Activated T-cell treated with anti-CD3 and anti-CD28 coated beads for 4 hours (primary cell): ENCODE measurements at regions not wholly inside any gene's neighbourhood (a gene's known extent, or its start where the extent isn't known, plus 50 kb on each side); places are given as distances from the start of the nearest gene placed in this dataset.
"Not testable (repeated sequence)": the region's sequence is repeated elsewhere in the genome, so short reads cannot be mapped to it uniquely, and the experiment has no call there.

Source experiments
- DNase-seq: peaks from one replicate; pipeline ENCODE4 v3.0.0-alpha.2; 2020

DNA sequence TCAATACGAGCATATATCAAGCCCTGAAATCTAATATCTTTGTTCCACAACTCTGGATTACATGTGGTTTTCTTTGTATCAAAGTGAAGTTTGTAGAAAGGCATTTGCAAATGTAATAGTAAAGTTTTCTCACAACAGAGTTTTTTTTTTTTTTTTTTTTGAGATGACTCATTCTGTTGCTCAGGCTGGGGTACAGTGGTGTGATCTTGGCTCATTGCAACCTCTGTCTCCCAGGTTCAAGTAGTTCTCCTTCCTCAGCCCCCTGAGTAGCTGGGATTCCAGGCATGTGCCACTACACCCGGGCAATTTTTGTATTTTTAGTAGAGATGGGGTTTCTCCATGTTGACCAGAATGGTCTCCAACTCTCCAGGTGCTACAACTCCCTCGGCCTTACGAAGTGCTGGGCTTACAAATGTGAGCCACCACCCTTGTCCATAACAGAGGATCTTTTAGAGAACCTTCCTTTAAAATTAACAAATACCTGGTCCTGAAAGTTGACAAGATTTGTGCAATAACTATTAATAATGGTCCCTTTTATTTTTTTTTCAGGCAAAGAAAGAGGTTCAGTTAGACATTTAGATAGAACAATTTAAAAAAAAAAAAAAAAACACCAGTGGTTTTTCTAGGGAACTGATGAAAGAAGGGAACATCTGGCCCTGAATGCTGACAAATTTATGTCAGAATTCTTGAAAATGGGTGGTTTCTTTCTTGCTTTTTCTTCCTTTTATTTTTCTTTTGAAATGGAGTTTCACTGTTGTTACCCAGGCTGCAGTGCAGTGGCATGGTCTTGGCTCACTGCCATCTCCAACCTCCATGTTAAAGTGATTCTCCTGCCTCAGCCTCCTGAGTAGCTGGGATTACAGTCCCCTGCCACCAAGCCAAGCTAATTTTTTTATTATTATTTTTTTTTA is 278.5 kb downstream of the RPS4Y2 start:
- no peak for DNase-seq

DNA sequence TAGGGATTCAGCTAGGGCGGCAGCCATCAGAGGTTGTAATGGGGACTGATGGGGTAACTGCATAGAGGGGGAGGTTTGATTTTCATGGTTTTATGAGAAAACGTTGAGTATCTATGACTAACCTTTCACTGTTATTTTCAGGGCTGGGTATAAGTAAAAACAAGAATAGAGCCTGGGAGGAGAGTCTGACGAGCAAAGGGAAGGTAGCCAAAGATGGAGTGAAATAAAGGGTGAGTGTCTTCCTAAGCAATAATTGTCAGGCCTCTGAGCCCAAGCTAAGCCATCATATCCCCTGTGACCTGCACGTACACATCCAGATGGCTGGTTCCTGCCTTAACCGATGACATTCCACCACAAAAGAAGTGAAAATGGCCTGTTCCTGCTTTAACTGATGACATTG is 281.5 kb downstream of the RPS4Y2 start:
- not testable (repeated sequence) for DNase-seq

DNA sequence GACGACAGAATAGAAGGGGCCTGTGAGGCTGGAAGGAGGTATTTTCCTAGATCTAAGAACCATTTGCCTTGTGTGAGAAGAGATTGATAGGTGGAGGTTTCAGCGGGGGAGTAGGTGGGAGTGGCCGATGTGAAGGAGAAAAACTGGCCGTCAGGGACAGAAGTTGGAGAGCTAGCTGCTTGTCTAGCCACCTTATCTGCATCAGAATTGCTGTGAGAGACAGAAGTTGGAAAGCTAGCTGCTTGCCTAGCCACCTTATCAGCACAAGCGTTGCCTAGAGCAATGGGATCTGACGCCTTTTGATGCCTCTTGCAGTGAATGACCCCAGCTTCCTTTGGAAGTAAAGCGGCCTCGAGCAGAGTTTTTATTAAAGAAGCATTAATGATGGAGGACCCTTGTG is 283.9 kb downstream of the RPS4Y2 start:
- DNase-seq: no peak

DNA sequence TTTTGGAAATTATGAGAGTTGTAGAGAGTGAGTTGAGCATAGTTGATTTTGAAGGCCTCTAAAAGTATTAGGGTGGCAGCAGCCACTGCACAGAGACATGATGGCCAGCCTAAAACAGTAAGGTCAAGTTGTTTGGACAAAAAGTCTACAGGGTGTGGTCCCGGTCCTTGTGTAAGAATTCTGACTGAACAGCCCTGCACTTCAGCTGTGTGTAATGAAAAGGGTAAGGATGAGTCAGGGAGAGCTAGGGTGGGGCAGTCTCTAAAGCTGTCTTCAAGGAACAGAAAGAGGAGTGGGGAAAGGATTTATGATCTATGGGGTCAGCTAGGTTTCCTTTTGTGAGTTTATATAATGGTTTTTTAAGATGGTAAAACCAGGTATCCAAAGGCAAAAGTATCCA is 284.8 kb downstream of the RPS4Y2 start:
- not testable (repeated sequence) for DNase-seq

DNA sequence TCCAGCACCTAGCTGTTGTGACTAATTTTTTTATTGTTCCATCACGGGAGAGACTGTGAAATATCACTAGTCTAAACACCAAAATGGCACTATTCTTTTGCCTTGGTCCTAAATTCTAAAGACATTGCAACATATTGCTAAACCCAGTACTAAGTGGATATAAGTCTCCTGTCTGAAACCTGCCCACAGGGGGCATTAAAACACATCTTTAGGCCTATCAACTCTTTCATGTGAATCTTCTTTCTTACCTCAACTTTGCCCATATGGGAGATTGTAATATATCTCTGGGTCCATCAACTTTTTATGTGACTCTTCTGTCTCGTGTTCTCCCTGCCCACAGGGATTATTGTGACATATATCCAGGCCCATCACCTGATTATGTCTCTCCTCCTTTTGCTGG is 317.2 kb downstream of the RPS4Y2 start:
- no peak for DNase-seq

DNA sequence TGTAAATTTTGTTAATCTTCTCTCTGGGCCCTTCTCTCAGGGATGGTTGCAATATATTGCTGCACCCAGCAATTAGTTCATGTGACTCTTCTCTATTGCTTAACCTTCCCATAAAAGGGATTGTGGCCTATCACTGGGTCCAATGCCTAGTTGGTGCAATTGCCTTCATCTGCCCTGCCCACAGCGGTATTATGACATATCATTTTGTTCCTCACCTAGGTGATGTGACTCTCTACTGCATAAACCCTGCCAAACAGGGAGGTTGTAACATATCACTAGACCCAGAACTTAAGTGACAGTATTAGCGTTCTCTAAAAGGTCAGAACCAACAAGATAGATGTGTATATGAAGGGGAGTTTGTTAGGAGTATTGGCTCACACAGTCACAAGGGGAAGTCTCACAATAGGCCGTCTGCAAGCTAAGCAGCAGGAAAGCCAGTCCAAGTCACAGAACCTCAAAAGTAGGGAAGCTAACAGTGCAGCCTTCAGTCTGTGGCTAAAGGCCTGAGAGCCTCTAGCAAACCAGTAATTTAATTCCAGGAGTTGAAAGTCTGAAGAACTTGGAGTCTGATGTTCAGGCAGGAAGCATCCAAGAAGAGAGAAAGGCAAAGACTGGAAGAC is 317.8 kb downstream of the RPS4Y2 start:
- no peak for DNase-seq

DNA sequence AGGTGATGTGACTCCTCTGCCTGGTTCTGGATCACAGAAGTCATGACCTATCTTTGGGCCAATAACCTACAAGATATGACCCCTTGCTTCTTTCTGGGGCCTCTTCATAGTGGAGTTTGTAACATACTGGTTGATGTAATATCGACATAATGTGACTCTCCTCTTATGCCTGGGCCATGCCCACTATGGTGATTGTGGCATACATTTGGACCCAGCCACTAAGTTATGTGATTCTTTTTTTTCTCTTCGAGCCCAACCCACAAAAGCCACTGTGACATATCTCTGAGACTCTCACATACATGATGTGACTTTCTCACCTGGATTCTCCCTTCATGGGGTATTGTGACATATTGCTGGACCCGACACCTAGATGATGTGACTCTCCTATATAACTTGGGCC is 319.8 kb downstream of the RPS4Y2 start:
- DNase-seq: no peak

DNA sequence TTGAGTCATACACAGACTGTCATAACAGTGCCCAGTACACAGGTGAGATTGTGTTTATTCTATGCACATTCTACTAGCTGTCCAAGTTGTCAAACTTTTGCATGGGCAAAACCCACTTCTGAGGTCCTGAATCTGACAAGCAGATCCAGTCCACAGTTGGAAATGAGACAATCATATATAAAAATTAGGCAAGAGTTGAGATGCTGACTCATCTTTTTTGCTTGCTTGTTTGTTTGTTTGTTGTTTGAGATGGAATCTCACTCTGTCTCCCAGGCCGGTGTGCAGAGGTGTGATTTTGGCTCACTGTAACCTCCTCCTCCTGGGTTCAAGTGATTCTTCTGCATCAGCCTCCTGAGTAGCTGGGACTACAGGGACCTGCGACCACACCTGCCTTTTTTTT is 323.8 kb downstream of the RPS4Y2 start:
- no peak for DNase-seq

DNA sequence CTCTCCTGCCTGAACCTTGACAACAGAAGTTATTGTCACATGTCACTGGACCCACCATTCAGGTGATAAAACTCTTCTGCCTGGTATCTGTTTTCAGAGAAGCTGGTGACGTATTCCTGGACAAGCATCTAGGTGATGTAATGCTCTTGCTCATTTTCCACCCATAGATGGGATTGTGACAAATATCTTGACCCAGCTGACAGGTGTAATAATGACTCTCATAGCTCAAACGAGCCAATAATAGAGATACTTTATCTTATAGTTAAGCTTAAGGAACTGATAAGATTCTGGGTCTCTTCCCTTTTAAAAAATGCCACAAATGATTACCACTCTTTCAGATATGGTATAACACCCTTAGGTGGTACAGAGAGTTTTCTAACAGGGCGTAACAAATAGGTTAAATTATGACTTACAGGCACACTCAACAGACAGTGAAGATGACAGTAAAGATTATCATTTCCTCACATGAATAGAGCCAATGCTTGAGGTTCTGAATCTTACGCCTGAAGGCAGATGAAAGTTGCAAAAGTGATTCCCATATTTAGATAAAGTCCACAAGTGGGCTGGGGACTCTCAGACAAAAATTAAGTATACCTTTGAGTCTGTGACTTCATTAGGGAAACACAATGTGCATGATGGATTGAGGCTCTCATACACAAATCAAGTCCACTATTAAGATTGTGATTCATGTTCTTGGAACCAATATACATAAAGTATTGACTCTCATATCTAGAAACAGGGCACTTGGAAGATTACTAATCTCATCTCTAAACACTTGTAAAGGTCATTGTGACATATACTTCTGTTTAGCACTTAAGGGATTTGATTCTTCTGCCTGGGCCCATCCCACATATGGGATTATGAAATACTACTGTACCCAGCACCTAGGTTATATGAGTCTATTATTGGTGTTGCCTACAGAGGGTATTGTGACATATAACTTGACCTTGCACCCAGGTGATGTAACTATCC is 326.0 kb downstream of the RPS4Y2 start:
- no peak for DNase-seq

DNA sequence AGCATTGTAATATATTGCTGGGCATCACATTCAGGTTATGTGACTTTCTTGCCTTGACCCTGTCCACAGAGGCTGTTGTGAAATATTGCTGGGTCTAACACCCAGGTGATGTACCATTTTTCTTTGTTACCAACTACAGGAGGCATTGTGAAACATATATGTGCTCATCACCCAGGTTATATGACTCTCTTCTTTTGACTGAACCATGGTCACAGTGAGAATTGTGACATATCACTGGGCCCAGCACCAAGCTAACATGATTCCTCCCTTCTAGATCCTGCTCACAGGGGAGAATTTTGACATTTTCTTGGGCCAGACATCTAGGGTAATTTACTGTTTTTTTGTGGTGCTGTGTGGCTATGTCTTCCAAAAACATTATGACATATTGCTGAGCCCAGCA is 326.7 kb downstream of the RPS4Y2 start:
- DNase-seq: no peak

DNA sequence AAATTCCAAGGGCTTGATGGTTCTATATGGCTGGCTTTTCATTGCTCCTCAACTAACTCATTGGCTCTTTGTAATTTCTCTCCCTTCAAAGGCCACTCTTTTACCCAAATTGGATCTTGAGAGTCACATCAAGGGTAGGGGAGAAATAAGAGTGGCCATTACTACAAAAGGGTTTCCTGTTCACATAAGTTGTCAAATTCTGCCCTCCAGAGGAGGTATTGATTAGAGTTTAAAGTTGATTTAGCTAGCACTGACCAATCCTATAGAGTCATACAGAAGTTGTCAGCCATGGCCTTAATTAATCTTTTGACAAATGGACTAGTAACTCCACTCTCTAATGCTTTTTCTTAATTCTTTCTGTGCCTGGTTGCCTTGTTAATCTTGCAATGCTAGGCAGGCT is 336.0 kb downstream of the RPS4Y2 start:
- no peak for DNase-seq

DNA sequence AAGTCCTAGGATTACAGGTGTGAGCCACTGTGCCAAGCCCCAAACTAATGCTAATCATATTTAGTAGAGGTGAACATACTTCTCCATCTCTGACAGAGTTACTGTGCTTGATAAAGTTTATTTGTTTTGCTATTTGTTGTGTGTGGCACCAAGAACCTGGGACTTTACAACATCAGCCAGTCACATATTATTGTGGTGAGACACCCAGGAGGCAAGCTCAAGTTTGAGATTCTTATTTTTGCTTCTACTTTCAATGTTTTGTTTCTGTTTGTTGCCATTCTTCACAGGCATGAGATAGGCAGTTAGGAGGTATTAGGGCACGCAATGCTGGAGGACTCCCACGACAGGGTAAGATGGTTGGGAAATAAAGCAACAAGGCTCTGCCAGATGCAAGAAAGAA is 346.6 kb downstream of the RPS4Y2 start:
- no peak for DNase-seq

DNA sequence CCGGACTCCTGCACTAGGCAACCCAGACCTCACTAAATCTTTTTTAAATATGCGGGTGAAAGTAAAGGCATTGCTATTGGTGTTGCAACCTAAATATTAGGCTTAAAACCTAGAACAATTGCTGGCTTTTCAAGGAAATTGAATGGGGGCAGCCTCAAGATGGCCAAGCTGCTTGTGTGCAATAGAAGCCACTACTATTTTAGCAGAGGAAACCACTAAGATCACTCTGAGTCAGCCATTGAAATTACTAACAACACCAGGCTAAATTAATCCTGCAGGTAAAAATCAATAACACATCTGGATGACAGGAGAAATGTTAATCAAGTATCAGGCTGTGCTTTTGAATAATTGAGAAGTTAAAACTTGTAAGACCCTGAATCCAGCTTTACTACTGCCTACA is 348.0 kb downstream of the RPS4Y2 start:
- no peak for DNase-seq

DNA sequence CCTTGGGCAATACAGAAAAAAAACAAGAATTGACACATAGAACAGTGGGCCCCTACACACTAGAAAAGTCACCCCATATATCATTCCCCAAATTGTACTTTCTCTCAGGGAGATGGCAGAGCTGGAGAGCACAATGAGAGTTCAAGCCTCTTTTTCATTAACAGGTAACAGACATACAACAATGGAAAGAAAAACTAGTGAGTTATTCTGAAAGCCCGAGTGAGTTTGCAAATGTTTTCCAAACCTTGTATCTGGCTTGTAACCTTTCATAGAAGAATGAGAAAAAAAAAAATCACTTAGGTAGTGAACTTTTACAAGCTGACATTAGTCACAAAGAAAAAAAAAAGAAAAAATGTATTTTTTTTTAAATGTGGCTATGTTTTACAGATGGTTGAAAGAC is 349.6 kb downstream of the RPS4Y2 start:
- DNase-seq: no peak

DNA sequence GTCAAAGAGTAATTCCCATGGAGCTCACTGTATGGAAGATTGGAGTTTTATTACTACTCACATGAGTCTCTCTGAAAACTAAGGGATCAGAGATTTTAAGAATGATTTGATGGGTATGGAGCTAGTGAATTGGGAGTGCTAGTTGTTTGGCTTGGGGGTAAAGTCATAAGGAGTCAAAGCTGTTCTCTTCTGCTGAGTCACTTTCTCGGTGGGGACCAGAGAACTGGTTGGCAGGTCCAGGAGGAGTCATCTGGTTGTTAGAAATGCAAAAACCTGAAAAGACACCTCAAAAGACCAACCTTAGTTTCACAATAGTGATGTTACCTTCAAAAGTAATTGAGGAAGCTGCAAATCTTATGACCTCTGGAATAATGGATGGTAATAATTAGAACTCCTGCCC is 355.4 kb downstream of the RPS4Y2 start:
- no peak for DNase-seq

DNA sequence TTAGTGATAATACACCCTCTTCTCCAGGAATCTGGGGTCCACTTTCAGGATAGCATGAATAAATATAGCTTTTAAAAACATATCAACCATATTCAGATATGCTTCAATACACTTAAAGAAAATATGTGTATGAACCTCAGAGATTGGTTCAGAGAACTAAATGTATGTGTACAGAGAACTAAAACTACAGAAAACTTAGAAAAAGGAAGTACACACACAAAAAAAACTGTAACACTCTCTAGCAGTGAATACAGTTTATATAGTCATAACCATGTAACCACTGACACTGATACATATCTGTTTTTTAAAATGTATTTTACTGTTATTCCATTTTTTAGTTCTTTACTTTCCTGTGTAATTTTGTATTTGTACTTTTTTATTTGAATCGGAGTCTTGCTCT is 365.2 kb downstream of the RPS4Y2 start:
- DNase-seq: no peak

DNA sequence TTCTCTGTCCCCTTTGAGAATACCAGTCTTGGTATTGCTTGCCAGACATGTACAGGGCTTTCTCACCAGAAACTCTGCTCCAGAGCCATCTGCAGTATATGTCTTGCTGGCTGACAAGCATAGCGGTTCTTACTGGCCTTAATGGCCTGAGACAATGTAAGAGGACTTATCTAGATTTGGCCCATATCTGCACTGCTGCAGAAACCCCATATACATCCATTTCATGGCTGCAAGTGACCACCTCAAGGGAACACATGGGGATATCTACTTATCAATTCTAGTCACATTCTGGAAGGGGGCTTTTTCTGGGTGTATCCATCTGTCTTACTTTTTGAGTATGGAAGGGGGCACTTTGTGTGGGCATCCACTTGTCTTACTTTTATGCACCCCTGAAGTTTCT is 375.5 kb upstream of the RBMY1B start:
- no peak for DNase-seq

DNA sequence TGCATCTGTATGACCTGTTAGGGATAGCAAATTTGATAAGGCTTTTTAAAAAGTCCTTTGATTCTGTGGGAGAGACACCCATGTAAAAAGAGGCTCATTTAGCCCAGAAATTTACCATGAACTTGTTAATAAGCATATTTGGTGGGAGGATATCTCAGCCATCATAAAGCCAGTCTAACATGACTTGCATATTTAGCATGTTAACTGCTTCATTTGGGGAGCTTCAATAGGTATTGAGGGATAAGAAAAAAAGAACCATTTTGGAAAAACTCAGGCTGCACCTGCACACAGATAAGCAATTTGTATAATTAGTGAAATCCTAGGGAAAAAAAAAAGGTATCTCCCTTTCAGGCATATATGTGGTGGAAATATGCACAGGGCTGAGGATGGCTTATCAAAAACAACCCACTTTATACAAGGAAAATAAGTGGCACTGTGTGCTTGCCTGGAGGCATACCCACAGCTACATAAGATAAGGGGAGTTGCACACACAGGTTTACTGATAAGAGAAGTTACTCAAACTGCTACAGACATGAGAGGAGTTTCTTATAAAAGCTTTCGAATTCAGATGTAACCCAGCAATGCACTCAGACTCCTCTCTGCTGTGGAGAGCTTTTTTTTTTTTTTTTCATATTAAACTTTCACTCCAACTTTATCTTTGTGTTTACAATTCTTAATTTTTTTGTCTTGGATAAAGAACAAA is 372.9 kb upstream of the RBMY1B start:
- DNase-seq: no peak

DNA sequence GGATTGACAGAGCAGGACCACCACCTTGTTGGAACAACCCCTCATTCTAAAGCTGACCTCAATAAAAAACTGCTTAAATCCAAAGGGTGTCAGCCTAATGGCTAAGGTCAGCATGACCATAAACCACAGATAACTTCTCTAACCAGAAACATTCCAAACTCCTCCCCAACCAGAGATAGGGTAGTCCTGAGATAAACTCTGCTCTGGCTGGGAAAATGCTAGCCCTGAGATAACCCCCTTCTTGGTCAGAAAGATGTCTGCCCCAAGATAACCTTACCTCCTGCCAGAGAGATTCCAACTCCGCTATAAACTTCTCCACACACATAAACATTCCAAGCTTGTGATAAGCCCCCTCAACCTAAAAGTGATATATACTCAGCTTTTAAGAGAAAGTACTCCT is 364.8 kb upstream of the RBMY1B start:
- DNase-seq: no peak

DNA sequence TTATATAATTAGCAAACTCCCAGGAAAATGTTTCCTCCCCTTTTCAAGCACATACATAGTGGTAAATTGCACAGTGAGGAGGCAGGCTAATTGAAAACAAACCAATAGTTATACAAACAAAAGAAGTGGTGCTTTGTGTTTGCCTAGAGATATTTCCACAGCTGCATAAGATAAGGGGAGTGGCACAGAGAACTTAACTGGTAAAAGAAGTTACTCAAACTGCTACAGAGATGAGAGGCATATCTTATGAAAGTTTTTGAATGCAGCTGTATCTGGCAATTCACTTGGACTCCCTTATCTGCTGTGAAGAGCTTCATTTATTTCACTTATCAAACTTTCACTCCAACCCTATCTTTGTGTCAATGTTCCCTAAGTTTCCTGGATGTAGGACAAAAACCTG is 361.2 kb upstream of the RBMY1B start:
- no peak for DNase-seq

DNA sequence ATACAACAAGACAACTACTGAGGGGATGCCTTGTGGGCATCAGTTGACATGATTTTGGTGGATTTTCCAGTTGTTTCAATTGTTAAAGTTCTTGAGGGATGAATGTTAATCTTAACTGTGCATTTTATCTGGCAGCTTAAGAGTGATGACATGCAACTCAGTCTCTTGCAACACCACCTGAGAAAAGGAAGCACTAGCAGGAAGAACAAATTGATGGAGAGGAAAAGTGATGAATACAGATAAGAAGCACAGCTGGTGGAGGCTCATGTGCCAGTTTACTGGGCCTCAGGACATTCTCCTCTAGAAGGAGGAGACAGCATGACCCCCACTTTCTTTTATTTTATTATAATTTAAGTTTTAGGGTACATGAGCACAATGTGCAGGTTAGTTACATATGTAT is 341.3 kb upstream of the RBMY1B start:
- no peak for DNase-seq

DNA sequence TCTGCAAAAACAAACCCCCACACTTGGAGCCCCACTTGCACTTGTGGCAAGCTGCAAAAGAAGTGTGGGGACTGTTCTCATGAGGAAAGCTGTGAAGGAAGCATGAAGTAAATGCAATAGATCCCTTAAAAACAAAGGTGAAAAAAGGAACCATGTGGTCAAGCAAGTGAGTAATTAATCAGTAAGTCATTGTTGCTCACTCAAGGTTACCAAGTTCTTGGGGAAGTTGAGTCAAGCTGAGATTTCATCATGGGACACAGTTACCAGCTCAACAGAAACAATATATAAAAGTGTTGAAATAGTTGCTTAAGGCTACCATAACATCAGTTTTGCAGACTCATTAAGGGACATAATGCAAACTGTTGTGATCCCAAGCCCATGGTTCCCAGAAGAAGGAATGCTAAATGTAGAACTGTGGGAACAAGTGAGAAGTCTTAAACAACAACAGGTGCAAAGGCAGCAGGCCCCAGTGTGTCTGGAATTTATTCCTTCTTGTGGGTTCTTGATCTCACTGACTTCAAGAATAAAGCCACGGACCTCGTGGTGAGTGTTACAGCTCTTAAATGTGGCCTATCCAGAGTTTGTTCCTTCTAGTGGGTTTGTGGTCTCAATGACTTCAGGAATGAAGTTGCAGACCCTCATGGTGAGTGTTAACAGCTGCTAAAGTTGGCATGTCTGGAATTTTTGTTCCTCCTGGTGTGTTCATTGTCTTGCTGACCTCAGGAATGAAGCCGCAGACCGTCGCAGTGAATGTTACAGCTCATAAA is 336.3 kb upstream of the RBMY1B start:
- DNase-seq: no peak
